ENCODE measurements at regions not wholly inside any gene's neighbourhood (a gene's known extent, or its start where the extent isn't known, plus 50 kb on each side); places are given as distances from the start of the nearest gene placed in this dataset.

GRCh38 chr17:5975661-5976060 lies 94.5 kb upstream of the WSCD1 start:
- no peak for TF ChIP-seq JUND (IDR thresholded peaks at IDR 0.05)
- no peak for TF ChIP-seq FOXA1 (IDR thresholded peaks at IDR 0.05)
- Histone ChIP-seq H3K9ac (ENCODE audit: low read depth in 1 of 2, low read length in 2 of 2) (no peak overlapping the region), H3K9me3 (ENCODE audit: control insufficient read depth in 4 of 4, low read length in 3 of 4) (peaks cover 0 to 4% (median 2%) of the 10 kb centered on the region in 4 donors), H3K27ac (ENCODE audit: low read depth in 1 of 2, low read length in 2 of 2) (no peak overlapping the region), H3K4me1 (ENCODE audit: control insufficient read depth in 4 of 4, insufficient read depth in 4 of 4, low read length in 3 of 4) (no peaks in the 10 kb centered on the region), H3K36me3 (ENCODE audit: control insufficient read depth in 4 of 4, insufficient read depth in 3 of 4, low read depth in 1 of 4, low read length in 3 of 4) (no peaks in the 10 kb centered on the region), H3K4me3 (ENCODE audit: low read depth in 1 of 3, low read length in 3 of 3) (no peak overlapping the region), H3K27me3 (ENCODE audit: control insufficient read depth in 4 of 4, insufficient read depth in 4 of 4, low read length in 3 of 4) (peaks cover 0 to 5% (median 0%) of the 10 kb centered on the region in 4 donors)
- WGBS = 77% methylated on average over 3 of the region's 3 CpGs
- no peak for DNase-seq (ENCODE audit: low spot score)

GRCh38 chr17:5976251-5976650 lies 93.9 kb upstream of the WSCD1 start:
- DNase-seq (ENCODE audit: low spot score) = no peak
- no peaks in the 10 kb centered on the region for H3K4me1 ChIP-seq (ENCODE audit: control insufficient read depth in 4 of 4, insufficient read depth in 4 of 4, low read length in 3 of 4)
- no peak overlapping the region for H3K27ac ChIP-seq (ENCODE audit: low read depth in 1 of 2, low read length in 2 of 2)
- no peak overlapping the region for H3K9ac ChIP-seq (ENCODE audit: low read depth in 1 of 2, low read length in 2 of 2)
- no peaks in the 10 kb centered on the region for H3K36me3 ChIP-seq (ENCODE audit: control insufficient read depth in 4 of 4, insufficient read depth in 3 of 4, low read depth in 1 of 4, low read length in 3 of 4)
- peaks cover 0 to 5% (median 0%) of the 10 kb centered on the region in 4 donors for H3K27me3 ChIP-seq (ENCODE audit: control insufficient read depth in 4 of 4, insufficient read depth in 4 of 4, low read length in 3 of 4)
- no peak overlapping the region for H3K4me3 ChIP-seq (ENCODE audit: low read depth in 1 of 3, low read length in 3 of 3)
- 56% methylated on average over 6 of the region's 6 CpGs for WGBS
- no peak for TF ChIP-seq FOXA1 (IDR thresholded peaks at IDR 0.05)
- no peak for TF ChIP-seq HNF4G (IDR thresholded peaks at IDR 0.05)
- no peak for TF ChIP-seq YY1 (IDR thresholded peaks at IDR 0.05)
- TF ChIP-seq EGR1 (IDR thresholded peaks at IDR 0.05; ENCODE audit: low read depth in 2 of 2) = no peak
- TF ChIP-seq REST (IDR thresholded peaks at IDR 0.05) = no peak
- TF ChIP-seq MAX (IDR thresholded peaks at IDR 0.05) = no peak
- no peak for TF ChIP-seq HNF4A (conservative IDR thresholded peaks at IDR 0.05)
- no peak for TF ChIP-seq ATF3 (IDR thresholded peaks at IDR 0.05)
- no peak for TF ChIP-seq FOXA2 (IDR thresholded peaks at IDR 0.05)
- no peak for TF ChIP-seq GABPA (IDR thresholded peaks at IDR 0.05 in 1 of 2, conservative IDR thresholded peaks at IDR 0.05 in 1 of 2)
- no peak for TF ChIP-seq TAF1 (conservative IDR thresholded peaks at IDR 0.05)
- H3K9me3 ChIP-seq (ENCODE audit: control insufficient read depth in 4 of 4, low read length in 3 of 4) = peaks cover 0 to 4% (median 2%) of the 10 kb centered on the region in 4 donors

GRCh38 chr17:5978496-5978895 lies 91.7 kb upstream of the WSCD1 start:
- peaks cover 0 to 3% (median under 1%) of the 10 kb centered on the region in 4 donors for H3K9me3 ChIP-seq (ENCODE audit: control insufficient read depth in 4 of 4, low read length in 3 of 4)
- WGBS = 70% methylated on average over 7 of the region's 7 CpGs
- no peaks in the 10 kb centered on the region for H3K4me1 ChIP-seq (ENCODE audit: control insufficient read depth in 4 of 4, insufficient read depth in 4 of 4, low read length in 3 of 4)
- H3K4me3 ChIP-seq (ENCODE audit: low read depth in 1 of 3, low read length in 3 of 3) = no peak overlapping the region
- H3K27me3 ChIP-seq (ENCODE audit: control insufficient read depth in 4 of 4, insufficient read depth in 4 of 4, low read length in 3 of 4) = peaks cover 0 to 5% (median 0%) of the 10 kb centered on the region in 4 donors
- H3K9ac ChIP-seq (ENCODE audit: low read depth in 1 of 2, low read length in 2 of 2) = no peak overlapping the region
- no peak overlapping the region for H3K27ac ChIP-seq (ENCODE audit: low read depth in 1 of 2, low read length in 2 of 2)
- no peaks in the 10 kb centered on the region for H3K36me3 ChIP-seq (ENCODE audit: control insufficient read depth in 4 of 4, insufficient read depth in 3 of 4, low read depth in 1 of 4, low read length in 3 of 4)
- no peak for DNase-seq (ENCODE audit: low spot score)
- no peak for TF ChIP-seq TAF1 (conservative IDR thresholded peaks at IDR 0.05)
- no peak for TF ChIP-seq HNF4G (IDR thresholded peaks at IDR 0.05)
- TF ChIP-seq FOXA1 (IDR thresholded peaks at IDR 0.05) = no peak
- no peak for TF ChIP-seq GABPA (IDR thresholded peaks at IDR 0.05 in 1 of 2, conservative IDR thresholded peaks at IDR 0.05 in 1 of 2)
- no peak for TF ChIP-seq CTCF (IDR thresholded peaks at IDR 0.05; ENCODE audit: low read depth, low read length, missing input control)
- TF ChIP-seq RXRA (IDR thresholded peaks at IDR 0.05) = no peak
- no peak for TF ChIP-seq NR2F2 (IDR thresholded peaks at IDR 0.05)
- no peak for TF ChIP-seq HNF4A (conservative IDR thresholded peaks at IDR 0.05)
- no peak for TF ChIP-seq FOXA2 (IDR thresholded peaks at IDR 0.05)
- TF ChIP-seq REST (IDR thresholded peaks at IDR 0.05) = no peak
- TF ChIP-seq EGR1 (IDR thresholded peaks at IDR 0.05; ENCODE audit: low read depth in 2 of 2) = no peak
- TF ChIP-seq RAD21 (IDR thresholded peaks at IDR 0.05) = no peak
- no peak for TF ChIP-seq JUND (IDR thresholded peaks at IDR 0.05)
- no peak for TF ChIP-seq SP1 (IDR thresholded peaks at IDR 0.05)
- TF ChIP-seq ATF3 (IDR thresholded peaks at IDR 0.05) = no peak
